Endodermal cell (in vitro differentiated cells): ENCODE measurements at regions not wholly inside any gene's neighbourhood (a gene's known extent, or its start where the extent isn't known, plus 50 kb on each side); places are given as distances from the start of the nearest gene placed in this dataset.

Experiments used
- DNase-seq: peaks from one replicate; pipeline ENCODE4 v3.0.0-alpha.2; 2017
- H3K27ac ChIP-seq: 2 replicates; pipeline ENCODE4 v1.5.1; 2013; ENCODE audit warnings: mild to moderate bottlenecking, low read depth, low read length, moderate library complexity
- H3K27me3 ChIP-seq: 2 replicates; pipeline ENCODE4 v1.6.1; 2013; ENCODE audit warnings: mild to moderate bottlenecking, low read length, moderate library complexity; ENCODE audit not compliant: insufficient read depth, control insufficient read depth, poor library complexity, severe bottlenecking
- H3K36me3 ChIP-seq: 2 replicates; pipeline ENCODE4 v1.7.0; 2013; ENCODE audit warnings: mild to moderate bottlenecking, low read length, moderate library complexity; ENCODE audit not compliant: control insufficient read depth, insufficient read depth
- H3K4me1 ChIP-seq: one replicate; pipeline ENCODE4 v1.7.0; 2013; ENCODE audit warnings: low read length; ENCODE audit not compliant: control insufficient read depth, insufficient read depth
- H3K4me3 ChIP-seq: 2 replicates; pipeline ENCODE4 v1.5.1; 2013; ENCODE audit warnings: mild to moderate bottlenecking, low read length, moderate library complexity
- H3K9ac ChIP-seq: 2 replicates; pipeline ENCODE4 v1.6.1; 2013; ENCODE audit warnings: mild to moderate bottlenecking, low read length, moderate library complexity; ENCODE audit not compliant: poor library complexity, severe bottlenecking; ENCODE audit errors: extremely low read depth
- H3K9me3 ChIP-seq: 2 replicates; pipeline ENCODE4 v1.6.1; 2013; ENCODE audit warnings: mild to moderate bottlenecking, low read length, moderate library complexity; ENCODE audit not compliant: control insufficient read depth
- H3K27ac Mint-ChIP-seq: 2 replicates; pipeline ENCODE4 v1.8.0; 2020; ENCODE audit warnings: mixed read lengths
- H3K27me3 Mint-ChIP-seq: 2 replicates; pipeline ENCODE4 v1.8.0; 2021; ENCODE audit warnings: mild to moderate bottlenecking, mixed read lengths; ENCODE audit not compliant: insufficient read depth
- H3K36me3 Mint-ChIP-seq: 2 replicates; pipeline ENCODE4 v1.8.0; 2020; ENCODE audit warnings: low read depth, mixed read lengths
- H3K4me1 Mint-ChIP-seq: 2 replicates; pipeline ENCODE4 v1.8.0; 2020; ENCODE audit warnings: mixed read lengths
- H3K4me3 Mint-ChIP-seq: 2 replicates; pipeline ENCODE4 v1.8.0; 2020; ENCODE audit warnings: mild to moderate bottlenecking, moderate library complexity, mixed read lengths
- H3K9me3 Mint-ChIP-seq: 2 replicates; pipeline ENCODE4 v1.8.0; 2020; ENCODE audit warnings: mild to moderate bottlenecking, mixed read lengths
- CTCF ChIP-seq: fragments of 200-600 bp; sonication (generic); conservative IDR thresholded peaks from 2 replicates; pipeline ENCODE4 v1.5.0; 2021; ENCODE audit warnings: antibody characterized with exemption, mild to moderate bottlenecking
- WGBS, 2 experiments: methylation state at CpG; one replicate each; pipeline versions ENCODE4 v1.1.5 to v1.1.7; 2013; ENCODE audit warnings: missing lambda C conversion rate in 2 of 2, mixed read lengths in 1 of 2; ENCODE audit not compliant: insufficient coverage in 1 of 2, insufficient read length in 1 of 2; 5-methylcytosine and 5-hydroxymethylcytosine counted together

- peak; percentile 76 for DNase-seq
- Mint-ChIP-seq H3K36me3 (no peaks in the 10 kb centered on the region), H3K27me3 (no peaks in the 10 kb centered on the region), H3K9me3 (no peaks in the 10 kb centered on the region), H3K4me1 (peaks cover 7% of the 10 kb centered on the region), H3K4me3 (no peak overlapping the region), H3K27ac (no peak overlapping the region)
- peak; percentile 85 for TF ChIP-seq CTCF
- no peak overlapping the region for H3K4me3 ChIP-seq
- no peaks in the 10 kb centered on the region for H3K9me3 ChIP-seq
- H3K4me1 ChIP-seq: no peaks in the 10 kb centered on the region
- H3K27ac ChIP-seq: no peak overlapping the region
- 56 to 58% methylated on average over 3 to 4 of the region's 4 CpGs for WGBS, 2 experiments
- H3K9ac ChIP-seq: no peak overlapping the region
- no peaks in the 10 kb centered on the region for H3K36me3 ChIP-seq
- no peaks in the 10 kb centered on the region for H3K27me3 ChIP-seq
These were observed 447.9 kb upstream of the PFKP start for GRCh38 chr10:2619472-2619871.

GRCh38 chr10:2618690-2619089 lies 448.7 kb upstream of the PFKP start:
- H3K9ac ChIP-seq: no peak overlapping the region
- Mint-ChIP-seq H3K36me3 (no peaks in the 10 kb centered on the region), H3K4me1 (peaks cover 7% of the 10 kb centered on the region), H3K27ac (no peak overlapping the region), H3K4me3 (no peak overlapping the region), H3K27me3 (no peaks in the 10 kb centered on the region), H3K9me3 (no peaks in the 10 kb centered on the region)
- TF ChIP-seq CTCF: no peak
- no peaks in the 10 kb centered on the region for H3K36me3 ChIP-seq
- no peaks in the 10 kb centered on the region for H3K27me3 ChIP-seq
- WGBS, 2 experiments: 88% methylated on average over 5 of the region's 5 CpGs; no CpG with 5 or more reads in 1 of the 2 experiments
- no peak overlapping the region for H3K27ac ChIP-seq
- no peaks in the 10 kb centered on the region for H3K9me3 ChIP-seq
- DNase-seq: no peak
- no peak overlapping the region for H3K4me3 ChIP-seq
- H3K4me1 ChIP-seq: no peaks in the 10 kb centered on the region

GRCh38 chr10:2616215-2616614 lies 451.1 kb upstream of the PFKP start:
- H3K27ac ChIP-seq: no peak overlapping the region
- H3K4me3 ChIP-seq: no peak overlapping the region
- WGBS, 2 experiments: 87 to 93% methylated on average over 3 of the region's 3 CpGs
- no peaks in the 10 kb centered on the region for H3K9me3 ChIP-seq
- Mint-ChIP-seq H3K4me1 (peaks cover 13% of the 10 kb centered on the region), H3K36me3 (no peaks in the 10 kb centered on the region), H3K27ac (no peak overlapping the region), H3K27me3 (no peaks in the 10 kb centered on the region), H3K9me3 (no peaks in the 10 kb centered on the region), H3K4me3 (no peak overlapping the region)
- TF ChIP-seq CTCF: peak; percentile 53
- no peaks in the 10 kb centered on the region for H3K36me3 ChIP-seq
- DNase-seq: no peak
- no peak overlapping the region for H3K9ac ChIP-seq
- peaks cover 3% of the 10 kb centered on the region for H3K4me1 ChIP-seq
- no peaks in the 10 kb centered on the region for H3K27me3 ChIP-seq
